HCT116 (cell line): ENCODE measurements at regions not wholly inside any gene's neighbourhood (a gene's known extent, or its start where the extent isn't known, plus 50 kb on each side); places are given as distances from the start of the nearest gene placed in this dataset.

Source experiments
- CTCF ChIP-seq, 3 experiments: fragments of 200-600 bp in 1 of 3; sonication (generic) in 1 of 3; IDR thresholded peaks in 2 of 3; conservative IDR thresholded peaks in 1 of 3; 2 replicates each; pipeline ENCODE4 v1.5.1; 2012 to 2017; ENCODE audit warnings: low read depth in 2 of 3, low read length in 2 of 3, antibody characterized with exemption in 1 of 3, borderline replicate concordance in 1 of 3, control low read depth in 1 of 3, mild to moderate bottlenecking in 1 of 3, mixed read lengths in 1 of 3, mixed run types in 1 of 3, moderate library complexity in 1 of 3; ENCODE audit not compliant: insufficient read depth in 1 of 3
- POLR2AphosphoS5 ChIP-seq: IDR thresholded peaks from 2 replicates; pipeline ENCODE4 v1.6.1; 2011; ENCODE audit warnings: mild to moderate bottlenecking, low read depth, low read length, moderate library complexity
- RAD21 ChIP-seq: IDR thresholded peaks from 2 replicates; pipeline ENCODE4 v1.6.1; 2012; ENCODE audit warnings: low read depth, mild to moderate bottlenecking

GRCh38 chr18:54086863-54087262 lies 137.6 kb downstream of the MBD2 start:
- no peak for TF ChIP-seq POLR2AphosphoS5
- TF ChIP-seq RAD21: no peak
- TF ChIP-seq CTCF (IDR thresholded peaks at IDR 0.05 in 2 of 3, conservative IDR thresholded peaks at IDR 0.05 in 1 of 3; ENCODE audit: borderline replicate concordance in 1 of 3, insufficient read depth in 1 of 3, low read depth in 2 of 3, low read length in 2 of 3): no peak
